DND-41 (cell line): ENCODE measurements at regions not wholly inside any gene's neighbourhood (a gene's known extent, or its start where the extent isn't known, plus 50 kb on each side); places are given as distances from the start of the nearest gene placed in this dataset.

Experiments used
- CTCF ChIP-seq: IDR thresholded peaks from 2 replicates; pipeline ENCODE4 v1.5.1; 2012; ENCODE audit warnings: borderline replicate concordance, low read length, moderate library complexity, mild to moderate bottlenecking; ENCODE audit not compliant: poor library complexity, severe bottlenecking; ENCODE audit errors: extremely low read depth
- EZH2 ChIP-seq: IDR thresholded peaks from 3 replicates; pipeline ENCODE4 v1.6.1; 2012; ENCODE audit warnings: borderline replicate concordance, low read depth, mild to moderate bottlenecking, moderate library complexity, low read length, inconsistent platforms; ENCODE audit not compliant: severe bottlenecking

GRCh38 chr11:23687991-23688390, 808.9 kb upstream of the LUZP2 start:
- TF ChIP-seq CTCF: no peak
- no peak for TF ChIP-seq EZH2
